Neuronal stem cell (in vitro differentiated cells): ENCODE measurements at regions not wholly inside any gene's neighbourhood (a gene's known extent, or its start where the extent isn't known, plus 50 kb on each side); places are given as distances from the start of the nearest gene placed in this dataset.

Source experiments
- DNase-seq: peaks from one replicate; pipeline ENCODE4 v3.0.0-alpha.2; 2013; ENCODE audit warnings: low spot score
- H2AFZ ChIP-seq: one replicate; pipeline ENCODE4 v1.6.1; 2013; ENCODE audit warnings: mild to moderate bottlenecking, low read length, inconsistent platforms
- H2AK5ac ChIP-seq: 2 replicates; pipeline ENCODE4 v1.6.1; 2013; ENCODE audit warnings: low read depth, mild to moderate bottlenecking, inconsistent platforms, low read length, moderate library complexity, mixed read lengths
- H2BK120ac ChIP-seq: 2 replicates; pipeline ENCODE4 v1.6.1; 2013; ENCODE audit warnings: low read depth, mild to moderate bottlenecking, inconsistent platforms, low read length, moderate library complexity, mixed read lengths
- H2BK12ac ChIP-seq: one replicate; pipeline ENCODE4 v1.6.1; 2013; ENCODE audit warnings: low read length, inconsistent platforms
- H2BK15ac ChIP-seq: 2 replicates; pipeline ENCODE4 v1.6.1; 2013; ENCODE audit warnings: mild to moderate bottlenecking, low read length, inconsistent platforms, mixed read lengths
- H2BK5ac ChIP-seq: one replicate; pipeline ENCODE4 v1.6.1; 2013; ENCODE audit warnings: inconsistent platforms, mild to moderate bottlenecking, low read length, moderate library complexity
- H3K14ac ChIP-seq: one replicate; pipeline ENCODE4 v1.6.1; 2013; ENCODE audit warnings: low read length, inconsistent platforms
- H3K18ac ChIP-seq: 2 replicates; pipeline ENCODE4 v1.6.1; 2013; ENCODE audit warnings: low read length, inconsistent platforms
- H3K23ac ChIP-seq: 2 replicates; pipeline ENCODE4 v1.6.1; 2013; ENCODE audit warnings: low read depth, mild to moderate bottlenecking, mixed read lengths, low read length, inconsistent platforms; ENCODE audit not compliant: poor library complexity
- H3K27ac ChIP-seq: replicated peaks from 3 replicates; pipeline ENCODE4 v1.5.1; 2013; ENCODE audit warnings: low read length, inconsistent platforms
- H3K27me3 ChIP-seq, 3 experiments: 2 replicates each; pipeline ENCODE4 v1.6.1; 2013; ENCODE audit warnings: low read length in 3 of 3, mild to moderate bottlenecking in 2 of 3, inconsistent platforms in 1 of 3, low read depth in 1 of 3, mixed read lengths in 1 of 3, moderate library complexity in 1 of 3; ENCODE audit not compliant: control insufficient read depth in 3 of 3, insufficient read depth in 3 of 3
- H3K36me3 ChIP-seq, 2 donors: replicated peaks in 1 of 2; 2 replicates each; pipeline ENCODE4 v1.6.1; 2013; ENCODE audit warnings: low read length in 2 of 2; ENCODE audit not compliant: control insufficient read depth in 2 of 2, insufficient read depth in 2 of 2
- H3K4ac ChIP-seq: 2 replicates; pipeline ENCODE4 v1.6.1; 2013; ENCODE audit warnings: inconsistent platforms, mild to moderate bottlenecking, low read length, moderate library complexity
- H3K4me1 ChIP-seq, 2 donors: 1 replicate in 1 of 2; 2 replicates in 1 of 2; pipeline ENCODE4 v1.6.1; 2013; ENCODE audit warnings: low read length in 2 of 2, low read depth in 1 of 2; ENCODE audit not compliant: control insufficient read depth in 2 of 2, insufficient read depth in 1 of 2
- H3K4me2 ChIP-seq: one replicate; pipeline ENCODE4 v1.6.1; 2013; ENCODE audit warnings: mild to moderate bottlenecking, low read length, inconsistent platforms; ENCODE audit not compliant: insufficient read depth, poor library complexity, severe bottlenecking
- H3K4me3 ChIP-seq, 2 donors: 2 replicates each; pipeline ENCODE4 v1.5.1; 2013; ENCODE audit warnings: low read length in 2 of 2, mild to moderate bottlenecking in 2 of 2, inconsistent platforms in 1 of 2, moderate library complexity in 1 of 2
- H3K79me1 ChIP-seq: one replicate; pipeline ENCODE4 v1.6.1; 2013; ENCODE audit warnings: low read depth, mild to moderate bottlenecking, inconsistent platforms, low read length, moderate library complexity
- H3K9ac ChIP-seq: one replicate; pipeline ENCODE4 v1.6.1; 2013; ENCODE audit warnings: mild to moderate bottlenecking, low read depth, low read length, inconsistent platforms; ENCODE audit not compliant: poor library complexity
- H3K9me3 ChIP-seq, 2 donors: replicated peaks in 1 of 2; 2 replicates each; pipeline versions ENCODE3 to v1.6.1; 2013; ENCODE audit warnings: low read length in 2 of 2, mild to moderate bottlenecking in 2 of 2, inconsistent platforms in 1 of 2, low read depth in 1 of 2, mixed read lengths in 1 of 2, moderate library complexity in 1 of 2; ENCODE audit not compliant: control insufficient read depth in 2 of 2, insufficient read depth in 1 of 2
- H4K8ac ChIP-seq: one replicate; pipeline ENCODE4 v1.6.1; 2013; ENCODE audit warnings: low read depth, mild to moderate bottlenecking, inconsistent platforms, low read length, moderate library complexity
- H4K91ac ChIP-seq: one replicate; pipeline ENCODE4 v1.6.1; 2013; ENCODE audit warnings: low read length, low read depth, mild to moderate bottlenecking, inconsistent platforms; ENCODE audit not compliant: poor library complexity
- WGBS, 2 donors: extraction: QIAGEN DNeasy Blood & Tissue Kit; methylation state at CpG; one replicate each; pipeline ENCODE4 v1.1.7; 2013; ENCODE audit warnings: missing lambda C conversion rate in 2 of 2, mixed read lengths in 1 of 2; ENCODE audit not compliant: insufficient read length in 2 of 2, insufficient replicate concordance in 1 of 2; ENCODE audit errors: extremely low coverage in 2 of 2; 5-methylcytosine and 5-hydroxymethylcytosine counted together

DNA sequence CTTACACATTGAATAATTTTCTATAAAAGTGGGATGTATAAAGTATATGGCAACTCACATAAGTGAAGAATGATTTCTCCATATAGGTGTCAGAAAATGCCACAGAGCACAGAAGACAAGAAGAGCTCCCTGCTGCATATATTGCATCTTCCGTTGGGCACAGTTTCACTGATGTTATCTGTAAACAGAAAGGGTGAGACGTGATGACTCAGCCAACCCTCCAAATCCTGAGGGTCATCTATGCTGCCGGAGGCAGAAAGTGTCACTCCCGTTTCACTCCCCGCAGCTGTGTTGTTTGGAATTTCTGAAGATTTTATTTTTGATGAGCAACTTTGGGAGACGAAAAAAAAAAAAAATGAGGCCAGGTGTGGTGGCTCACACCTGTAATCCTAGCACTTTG is 644.1 kb downstream of the C6orf118 start:
- WGBS, 2 donors = no CpG with 5 or more reads among the region's 6 CpGs
- H3K36me3 ChIP-seq = no peaks in the 10 kb centered on the region
- no peaks in the 10 kb centered on the region for H3K4me1 ChIP-seq
- no peak overlapping the region for H4K8ac ChIP-seq
- H3K9me3 ChIP-seq = no peaks in the 10 kb centered on the region
- no peak overlapping the region for H2BK120ac ChIP-seq
- no peak overlapping the region for H3K14ac ChIP-seq
- no peak overlapping the region for H3K18ac ChIP-seq
- no peak overlapping the region for H2BK5ac ChIP-seq
- no peak overlapping the region for H3K27ac ChIP-seq
- H3K27me3 ChIP-seq = no peaks in the 10 kb centered on the region
- no peaks in the 10 kb centered on the region for H3K79me1 ChIP-seq
- H3K4me2 ChIP-seq = no peak overlapping the region
- H2BK12ac ChIP-seq = no peak overlapping the region
- no peak overlapping the region for H4K91ac ChIP-seq
- no peak overlapping the region for H3K4ac ChIP-seq
- H3K9ac ChIP-seq = no peak overlapping the region
- H3K4me3 ChIP-seq = no peak overlapping the region
- H2AK5ac ChIP-seq = no peak overlapping the region
- H3K23ac ChIP-seq = no peak overlapping the region
- no peak overlapping the region for H2BK15ac ChIP-seq
- H2AFZ ChIP-seq = no peak overlapping the region
- no peak for DNase-seq

DNA sequence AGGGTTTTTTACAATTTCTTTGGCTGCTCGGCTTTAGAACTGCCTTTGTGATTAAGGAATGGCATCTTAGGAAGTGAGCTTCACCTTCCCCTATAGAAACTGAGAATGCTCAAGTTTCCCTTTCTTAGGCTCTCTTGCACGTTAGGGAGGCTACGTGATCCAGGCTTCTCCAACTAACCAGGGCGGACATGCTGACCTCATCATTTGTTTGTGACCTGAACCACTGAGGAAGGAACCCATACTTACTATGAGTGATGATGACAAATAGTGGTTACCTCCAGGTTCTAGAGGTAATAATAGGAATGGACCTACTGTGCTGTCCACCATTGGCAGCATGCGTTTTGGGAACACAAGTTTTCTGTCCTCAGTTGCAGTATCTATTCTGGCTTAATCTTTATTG is 645.8 kb downstream of the C6orf118 start:
- peaks cover 0 to 4% of the 10 kb centered on the region in 2 donors for H3K4me1 ChIP-seq

DNA sequence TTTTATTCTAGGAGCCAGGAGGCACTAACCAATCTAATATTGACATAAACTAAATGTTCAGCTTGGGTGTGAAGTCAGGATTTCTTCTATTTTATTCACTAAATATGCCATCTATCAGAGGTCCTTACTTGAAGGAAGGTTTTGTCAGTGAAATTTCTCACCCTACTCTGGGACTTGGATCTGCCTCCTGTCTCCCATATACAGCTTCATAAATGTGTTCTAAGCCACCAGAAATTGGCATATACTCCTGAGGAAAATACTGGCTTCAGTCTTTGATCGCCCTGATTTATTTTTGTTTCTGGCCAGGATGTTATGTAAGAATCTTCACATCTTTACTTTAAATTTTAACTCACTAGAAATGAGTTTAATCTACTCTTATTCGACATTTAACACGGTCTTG is 647.7 kb downstream of the C6orf118 start:
- Histone ChIP-seq H4K91ac (no peak overlapping the region), H2AFZ (no peak overlapping the region), H2BK120ac (no peak overlapping the region), H3K27ac (no peak overlapping the region), H3K4me2 (no peak overlapping the region), H3K9me3 (no peaks in the 10 kb centered on the region), H2BK15ac (no peak overlapping the region), H2BK12ac (no peak overlapping the region), H3K18ac (no peak overlapping the region), H3K4ac (no peak overlapping the region), H3K14ac (no peak overlapping the region), H3K9ac (no peak overlapping the region), H3K36me3 (no peaks in the 10 kb centered on the region), H3K23ac (no peak overlapping the region), H3K79me1 (no peaks in the 10 kb centered on the region), H3K4me1 (peaks cover 0 to 4% of the 10 kb centered on the region in 2 donors), H3K27me3 (no peaks in the 10 kb centered on the region), H2AK5ac (no peak overlapping the region), H2BK5ac (no peak overlapping the region), H3K4me3 (no peak overlapping the region), H4K8ac (no peak overlapping the region)
- DNase-seq = no peak
- WGBS, 2 donors = no CpG with 5 or more reads among the region's 3 CpGs

More for the DNA sequence above, 645.8 kb downstream of the C6orf118 start:
- no peak overlapping the region for H2AFZ ChIP-seq
- H3K4ac ChIP-seq = no peak overlapping the region
- H4K91ac ChIP-seq = no peak overlapping the region
- no CpG with 5 or more reads among the region's 5 CpGs for WGBS, 2 donors
- no peak overlapping the region for H3K14ac ChIP-seq
- H2AK5ac ChIP-seq = no peak overlapping the region
- H3K27me3 ChIP-seq = no peaks in the 10 kb centered on the region
- H2BK120ac ChIP-seq = no peak overlapping the region
- no peaks in the 10 kb centered on the region for H3K36me3 ChIP-seq
- H2BK15ac ChIP-seq = no peak overlapping the region
- H3K9me3 ChIP-seq = no peaks in the 10 kb centered on the region
- H3K79me1 ChIP-seq = no peaks in the 10 kb centered on the region
- H3K4me3 ChIP-seq = no peak overlapping the region
- no peak overlapping the region for H3K4me2 ChIP-seq
- H2BK5ac ChIP-seq = no peak overlapping the region
- H3K23ac ChIP-seq = no peak overlapping the region
- H3K18ac ChIP-seq = no peak overlapping the region
- no peak overlapping the region for H3K27ac ChIP-seq
- DNase-seq = no peak
- no peak overlapping the region for H2BK12ac ChIP-seq
- H4K8ac ChIP-seq = no peak overlapping the region
- H3K9ac ChIP-seq = no peak overlapping the region

DNA sequence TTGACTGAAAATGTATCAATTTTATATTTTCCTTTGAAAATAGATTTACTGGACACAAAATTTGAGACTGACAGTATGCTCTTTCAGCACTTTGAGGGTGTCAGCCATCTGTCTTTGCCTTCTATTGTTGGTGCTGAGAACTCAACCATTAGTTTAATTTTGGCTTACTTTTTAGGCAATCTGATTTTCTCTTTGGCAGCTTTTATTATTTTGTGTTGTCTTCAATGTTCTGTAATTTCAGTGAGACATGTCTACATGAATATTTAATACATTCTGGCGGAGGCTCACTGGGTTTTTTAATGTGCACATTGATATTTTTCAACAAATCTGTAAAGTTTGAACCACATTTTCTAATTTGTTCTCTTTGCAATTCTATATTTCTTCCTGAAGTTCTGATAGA is 648.6 kb downstream of the C6orf118 start:
- Histone ChIP-seq H3K4ac (no peak overlapping the region), H3K4me3 (no peak overlapping the region), H3K27me3 (no peaks in the 10 kb centered on the region), H2AK5ac (no peak overlapping the region), H3K23ac (no peak overlapping the region), H2BK5ac (no peak overlapping the region), H3K18ac (no peak overlapping the region), H2BK12ac (no peak overlapping the region), H3K36me3 (no peaks in the 10 kb centered on the region), H3K4me2 (no peak overlapping the region), H2BK15ac (no peak overlapping the region), H3K79me1 (no peaks in the 10 kb centered on the region), H4K91ac (no peak overlapping the region), H4K8ac (no peak overlapping the region), H3K4me1 (peaks cover 0 to 4% of the 10 kb centered on the region in 2 donors), H3K14ac (no peak overlapping the region), H3K9ac (no peak overlapping the region), H2AFZ (no peak overlapping the region), H2BK120ac (no peak overlapping the region), H3K27ac (no peak overlapping the region), H3K9me3 (no peaks in the 10 kb centered on the region)
- no CpG with 5 or more reads among the region's 1 CpG for WGBS, 2 donors
- no peak for DNase-seq
